A549 (cell line): ENCODE measurements at regions not wholly inside any gene's neighbourhood (a gene's known extent, or its start where the extent isn't known, plus 50 kb on each side); places are given as distances from the start of the nearest gene placed in this dataset.

Experiments used
- ATAC-seq, 2 experiments: fragments of 200-7000 bp in 1 of 2; fragments of >200 bp in 1 of 2; cut with Nextera tagmentation in 1 of 2; cut with Tn5 transposase in 1 of 2; 3 replicates each; pipeline versions ENCODE4 v1.8.0 to v1.9.1; 2018 to 2020; ENCODE audit warnings: mild to moderate bottlenecking in 1 of 2, moderate library complexity in 1 of 2
- CTCF ChIA-PET: fragments of 300-600 bp; sonication (Branson Sonifier 250); formaldehyde crosslinking; extraction: SDS; loops from one replicate; lab custom pipeline; 2021; ENCODE audit warnings: antibody characterized with exemption, inconsistent platforms; lab: Yijun Ruan, JAX
- POLR2A ChIA-PET: fragments of 350-600 bp; formaldehyde crosslinking; extraction: SDS; loops from one replicate; lab custom pipeline; 2021; ENCODE audit warnings: antibody characterized with exemption, inconsistent platforms; lab: Yijun Ruan, JAX
- DNase-seq, 2 experiments: peaks; one replicate each; pipeline versions ENCODE4 v3.0.0 to v3.0.0-alpha.2; 2011 to 2016; ENCODE audit warnings: low read depth in 1 of 2, low spot score in 1 of 2
- FAIRE-seq: peaks from 2 replicates; lab custom pipeline; 2011; peaks lifted over from hg19 to GRCh38; lab: Jason Lieb, UNC
- H3K27ac ChIP-seq, 2 experiments: fragments of >200 bp; sonication (Bioruptor Twin); formaldehyde crosslinking; 3 replicates each; pipeline ENCODE4 v1.5.1; 2016 to 2017
- H3K4me1 ChIP-seq: fragments of >200 bp; sonication (Bioruptor Twin); formaldehyde crosslinking; 3 replicates; pipeline ENCODE4 v1.6.1; 2016
- H3K4me2 ChIP-seq: fragments of >200 bp; sonication (Bioruptor Twin); formaldehyde crosslinking; 3 replicates; pipeline ENCODE4 v1.6.1; 2016
- H3K4me3 ChIP-seq: fragments of >200 bp; sonication (Bioruptor Twin); formaldehyde crosslinking; 3 replicates; pipeline ENCODE4 v1.5.1; 2016
- H3K9me3 ChIP-seq: fragments of >200 bp; sonication (Bioruptor Twin); formaldehyde crosslinking; 3 replicates; pipeline ENCODE4 v1.6.1; 2016
- BHLHE40 ChIP-seq: IDR thresholded peaks from 2 replicates; pipeline ENCODE4 v1.6.1; 2012; ENCODE audit warnings: low read depth, low read length, inconsistent platforms
- CBX2 ChIP-seq: fragments of 200-600 bp; sonication (generic); IDR thresholded peaks from 2 replicates; pipeline ENCODE4 v1.6.1; 2016; ENCODE audit warnings: low read depth, mild to moderate bottlenecking, borderline replicate concordance
- CBX8 ChIP-seq: fragments of 200-600 bp; sonication (generic); IDR thresholded peaks from 2 replicates; pipeline ENCODE4 v1.6.1; 2016
- CHD2 ChIP-seq: fragments of 150-350 bp; IDR thresholded peaks from 2 replicates; pipeline ENCODE4 v1.6.1; 2014; ENCODE audit warnings: low read length; ENCODE audit not compliant: partially characterized antibody
- E2F6 ChIP-seq: IDR thresholded peaks from 2 replicates; pipeline ENCODE4 v1.6.1; 2012; ENCODE audit warnings: low read depth, borderline replicate concordance
- EHF ChIP-seq: fragments of 250-450 bp; sonication (Bioruptor Pico); IDR thresholded peaks from 2 replicates; pipeline ENCODE4 v1.5.0; 2020; ENCODE audit warnings: mild to moderate bottlenecking
- FOSL2 ChIP-seq, 2 experiments: fragments of 450-650 bp in 1 of 2; fragments of >200 bp in 1 of 2; sonication (Bioruptor Twin) in 1 of 2; formaldehyde crosslinking; IDR thresholded peaks; 2 replicates each; pipeline versions ENCODE4 v1.5.0 to v1.6.1; 2016 to 2020; ENCODE audit warnings: mild to moderate bottlenecking in 1 of 2, moderate library complexity in 1 of 2
- FOXS1 ChIP-seq: fragments of 250-450 bp; sonication (Bioruptor Pico); IDR thresholded peaks from 2 replicates; pipeline ENCODE4 v1.5.0; 2020; ENCODE audit warnings: mild to moderate bottlenecking, moderate library complexity
- GATA3 ChIP-seq: IDR thresholded peaks from 2 replicates; pipeline ENCODE4 v1.6.1; 2012; ENCODE audit warnings: borderline replicate concordance
- HES2 ChIP-seq: fragments of >200 bp; sonication (Bioruptor Twin); formaldehyde crosslinking; IDR thresholded peaks from 2 replicates; pipeline ENCODE4 v1.6.1; 2016
- HOXB13 ChIP-seq: fragments of 250-450 bp; sonication (Bioruptor Pico); IDR thresholded peaks from 2 replicates; pipeline ENCODE4 v1.5.0; 2020; ENCODE audit warnings: low read depth, mild to moderate bottlenecking, moderate library complexity
- KDM1A ChIP-seq: fragments of 200-600 bp; sonication (generic); IDR thresholded peaks from 2 replicates; pipeline ENCODE4 v1.6.1; 2016; ENCODE audit warnings: low read depth, mild to moderate bottlenecking
- MAFK ChIP-seq: fragments of 450-650 bp; IDR thresholded peaks from 2 replicates; pipeline ENCODE4 v1.6.1; 2014; ENCODE audit not compliant: partially characterized antibody
- MYC ChIP-seq: IDR thresholded peaks from 2 replicates; pipeline ENCODE4 v1.6.1; 2012; ENCODE audit warnings: mild to moderate bottlenecking, inconsistent platforms, low read length, improper control_type of control experiment, borderline replicate concordance
- NFE2L2 ChIP-seq: fragments of 150-350 bp; conservative IDR thresholded peaks from 2 replicates; pipeline ENCODE4 v1.6.1; 2014; ENCODE audit warnings: low read length
- PBX3 ChIP-seq: IDR thresholded peaks from 2 replicates; pipeline ENCODE4 v1.6.1; 2012
- PHF8 ChIP-seq: fragments of 200-600 bp; sonication (generic); IDR thresholded peaks from 2 replicates; pipeline ENCODE4 v1.6.1; 2016; ENCODE audit warnings: low read depth, mild to moderate bottlenecking, antibody characterized with exemption, moderate library complexity, borderline replicate concordance
- POLR2AphosphoS2 ChIP-seq: conservative IDR thresholded peaks from 2 replicates; pipeline ENCODE4 v1.6.1; 2012; ENCODE audit warnings: low read length, improper control_type of control experiment, inconsistent platforms
- RAD21 ChIP-seq, 2 experiments: fragments of >200 bp in 1 of 2; sonication (Bioruptor Twin) in 1 of 2; formaldehyde crosslinking in 1 of 2; IDR thresholded peaks in 1 of 2; conservative IDR thresholded peaks in 1 of 2; 2 replicates in 1 of 2; 3 replicates in 1 of 2; pipeline ENCODE4 v1.6.1; 2012 to 2018; ENCODE audit warnings: inconsistent platforms in 1 of 2
- RCOR1 ChIP-seq: fragments of 150-350 bp; IDR thresholded peaks from 2 replicates; pipeline ENCODE4 v1.6.1; 2014; ENCODE audit warnings: antibody characterized with exemption, low read length, low read depth
- REST ChIP-seq: fragments of 200-600 bp; sonication (generic); IDR thresholded peaks from 2 replicates; pipeline ENCODE4 v1.6.1; 2016; ENCODE audit warnings: antibody characterized with exemption, mild to moderate bottlenecking, moderate library complexity
- RNF2 ChIP-seq: fragments of 200-600 bp; sonication (generic); IDR thresholded peaks from 2 replicates; pipeline ENCODE4 v1.6.1; 2016; ENCODE audit warnings: low read depth, mild to moderate bottlenecking, antibody characterized with exemption, moderate library complexity, borderline replicate concordance
- SMC3 ChIP-seq: fragments of >200 bp; sonication (Bioruptor Twin); formaldehyde crosslinking; IDR thresholded peaks from 3 replicates; pipeline ENCODE4 v1.6.1; 2018; ENCODE audit warnings: inconsistent platforms
- SREBF2 ChIP-seq: fragments of 450-650 bp; IDR thresholded peaks from 2 replicates; pipeline ENCODE4 v1.6.1; 2014; ENCODE audit warnings: mild to moderate bottlenecking, moderate library complexity
- ZC3H11A ChIP-seq: fragments of 450-650 bp; IDR thresholded peaks from 2 replicates; pipeline ENCODE4 v1.6.1; 2014; ENCODE audit warnings: antibody characterized with exemption, mild to moderate bottlenecking
- ZNF302 ChIP-seq: fragments of 250-450 bp; sonication (Bioruptor Pico); IDR thresholded peaks from 2 replicates; pipeline ENCODE4 v1.9.0; 2021; ENCODE audit warnings: inconsistent platforms, mild to moderate bottlenecking, moderate library complexity
- ZSCAN20 ChIP-seq: fragments of 250-450 bp; sonication (Bioruptor Pico); IDR thresholded peaks from 2 replicates; pipeline ENCODE4 v1.8.0; 2022; ENCODE audit warnings: mild to moderate bottlenecking, moderate library complexity
- WGBS: methylation state at CpG from one replicate; pipeline ENCODE4 v1.1.6; 2017; ENCODE audit errors: missing lambda C conversion rate; 5-methylcytosine and 5-hydroxymethylcytosine counted together

- TF ChIP-seq RNF2: no peak
- no peak for TF ChIP-seq FOXS1
- no peak for TF ChIP-seq KDM1A
- no peak for TF ChIP-seq ZC3H11A
- no peak for TF ChIP-seq CBX8
- no peak for TF ChIP-seq ZSCAN20 (CRISPR knock-in tag)
- TF ChIP-seq PBX3: no peak
- H3K9me3 ChIP-seq: no peaks in the 10 kb centered on the region
- H3K4me2 ChIP-seq: no peak overlapping the region
- H3K4me3 ChIP-seq: no peak overlapping the region
- ChIA-PET CTCF (no interaction called here), POLR2A (no interaction called here)
- H3K4me1 ChIP-seq: no peaks in the 10 kb centered on the region
- no peak overlapping the region for H3K27ac ChIP-seq
- no peak for ATAC-seq
- DNase-seq: no peak
- FAIRE-seq: no peak
These were observed 147.9 kb downstream of the PTGER3 start for GRCh38 chr1:70899735-70900134.

DNA sequence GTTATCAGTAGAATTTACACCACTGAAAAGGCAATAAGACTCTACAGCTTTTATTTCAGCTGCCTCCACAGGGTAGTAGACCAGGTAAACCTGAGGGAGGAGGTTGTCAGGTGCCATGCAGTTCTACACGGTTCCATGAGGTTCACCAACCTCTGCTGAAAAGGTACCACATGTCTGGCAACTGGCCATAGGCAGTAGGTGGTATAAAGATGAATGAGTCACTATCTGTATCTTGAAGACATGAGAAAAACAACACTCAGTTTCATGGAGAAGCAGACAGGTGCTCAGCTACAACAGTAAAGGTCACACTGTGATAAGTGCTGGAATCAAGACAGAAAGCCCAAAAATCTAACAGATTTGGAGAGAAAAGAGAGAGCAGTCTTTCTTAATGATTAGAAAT is 145.4 kb downstream of the PTGER3 start:
- no peak for DNase-seq
- ATAC-seq: no peak
- CTCF ChIA-PET: no interaction called here
- Histone ChIP-seq H3K4me3 (no peak overlapping the region), H3K4me2 (no peak overlapping the region), H3K4me1 (no peaks in the 10 kb centered on the region)
- TF ChIP-seq PHF8 (no peak), FOSL2 (IDR thresholded peaks at IDR 0.05) (no peak), FOSL2 (CRISPR knock-in tag; IDR thresholded peaks at IDR 0.05) (no peak), REST (no peak), RCOR1 (no peak), FOXS1 (no peak), HOXB13 (CRISPR knock-in tag) (no peak), CHD2 (no peak), MAFK (no peak), BHLHE40 (no peak), EHF (CRISPR knock-in tag) (no peak), POLR2AphosphoS2 (no peak), MYC (no peak), GATA3 (no peak)
- TF ChIP-seq, all 56 proteins: peak for 0
- Histone ChIP-seq H3K27ac (no peak overlapping the region), H3K9me3 (no peaks in the 10 kb centered on the region)
- 0% methylated on average over 1 of the region's 1 CpG for WGBS
- POLR2A ChIA-PET: no interaction called here
- FAIRE-seq: no peak

DNA sequence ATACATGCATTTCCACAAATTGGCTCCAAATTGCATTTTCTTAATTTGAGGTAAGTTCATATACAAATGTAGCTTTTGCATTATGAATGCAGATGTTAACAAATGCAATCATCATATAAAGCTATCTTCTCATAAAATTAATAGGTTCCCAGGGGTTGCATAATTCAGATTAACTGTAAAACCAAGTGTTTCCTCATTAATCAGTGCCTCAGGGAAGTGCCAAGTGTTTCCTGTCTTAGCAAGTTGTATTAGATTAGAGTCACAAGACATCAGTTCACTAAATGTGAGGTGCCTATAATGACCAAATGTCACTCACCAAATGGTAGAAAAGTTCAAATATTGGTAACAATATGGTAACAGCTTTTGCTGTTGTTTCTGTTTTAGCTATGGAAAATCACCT is 140.8 kb downstream of the PTGER3 start:
- no peak for FAIRE-seq
- POLR2A ChIA-PET: no interaction called here
- no peak for TF ChIP-seq SMC3
- TF ChIP-seq SREBF2: no peak
- TF ChIP-seq RAD21 (conservative IDR thresholded peaks at IDR 0.05 in 1 of 2, IDR thresholded peaks at IDR 0.05 in 1 of 2): no peak
- TF ChIP-seq HES2: no peak
- no peak for TF ChIP-seq E2F6
- no peak for TF ChIP-seq KDM1A
- no peak for TF ChIP-seq ZNF302 (CRISPR knock-in tag)
- no peak for TF ChIP-seq CBX2
- no peak for TF ChIP-seq NFE2L2
- no peaks in the 10 kb centered on the region for H3K9me3 ChIP-seq
- CTCF ChIA-PET: interaction anchor here (0.6 kb wide), 1 partner anchor 16 kb away, joined by 3 read pairs; no protein-coding TSS in a partner anchor
- no peak for DNase-seq
- no peak overlapping the region for H3K4me3 ChIP-seq
- no peak overlapping the region for H3K27ac ChIP-seq
- H3K4me1 ChIP-seq: no peaks in the 10 kb centered on the region
- no peak overlapping the region for H3K4me2 ChIP-seq
- no peak for ATAC-seq
